Stimulated activated naive B cell treated with anti-CD40 and anti-IgM and Interleukin-4, amounts not matched to agents 10 μg/mL and 1 μg/mL and 100 μg/mL, for 72 hours (primary cell): ENCODE measurements at regions not wholly inside any gene's neighbourhood (a gene's known extent, or its start where the extent isn't known, plus 50 kb on each side); places are given as distances from the start of the nearest gene placed in this dataset.
"Not testable (repeated sequence)": the region's sequence is repeated elsewhere in the genome, so short reads cannot be mapped to it uniquely, and the experiment has no call there.

Source experiments
- ATAC-seq, 2 donors: fragments of 150-1000 bp; cut with Tn5 transposase; replicated peaks; 2 replicates each; pipeline ENCODE4 v1.10.0; 2021; ENCODE audit warnings: moderate library complexity in 1 of 2
- DNase-seq: peaks from one replicate; pipeline ENCODE4 v3.0.0; 2021
- H3K27ac Mint-ChIP-seq: one replicate; pipeline ENCODE4 v1.8.0; 2022; ENCODE audit warnings: mild to moderate bottlenecking, mixed read lengths
- H3K27me3 Mint-ChIP-seq, 2 donors: one replicate each; pipeline ENCODE4 v1.8.0; 2022; ENCODE audit warnings: mixed read lengths in 2 of 2
- H3K36me3 Mint-ChIP-seq, 2 donors: one replicate each; pipeline ENCODE4 v1.8.0; 2022; ENCODE audit warnings: mixed read lengths in 2 of 2, mild to moderate bottlenecking in 1 of 2
- H3K4me1 Mint-ChIP-seq, 2 donors: one replicate each; pipeline ENCODE4 v1.8.0; 2022; ENCODE audit warnings: mixed read lengths in 2 of 2, mild to moderate bottlenecking in 1 of 2
- H3K4me3 Mint-ChIP-seq, 2 donors: one replicate each; pipeline ENCODE4 v1.8.0; 2022; ENCODE audit warnings: mild to moderate bottlenecking in 2 of 2, mixed read lengths in 2 of 2, moderate library complexity in 1 of 2
- H3K9me3 Mint-ChIP-seq, 2 donors: one replicate each; pipeline ENCODE4 v1.8.0; 2022; ENCODE audit warnings: mixed read lengths in 2 of 2, mild to moderate bottlenecking in 1 of 2

DNA sequence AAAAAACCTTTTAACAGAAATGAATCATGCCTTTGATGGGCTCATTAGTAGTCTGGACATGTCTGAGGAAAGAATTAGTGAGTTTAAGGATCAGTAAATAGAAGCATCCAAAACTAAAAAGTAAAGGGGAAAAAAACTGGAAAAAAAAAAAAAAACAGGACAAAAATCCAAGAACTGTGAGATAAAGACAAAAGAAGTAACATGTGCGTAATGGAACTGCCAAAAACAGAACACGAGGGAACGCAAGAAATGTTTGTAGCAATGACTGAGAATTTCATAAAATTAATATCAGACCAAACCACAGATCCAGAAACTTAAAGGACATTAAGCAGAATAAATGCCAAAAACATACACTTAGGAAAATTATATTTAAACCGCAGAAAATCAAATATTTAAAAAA is 77.4 kb downstream of the MS4A13 start:
- H3K4me3 Mint-ChIP-seq: no peak overlapping the region
- H3K36me3 Mint-ChIP-seq: peaks cover 4 to 11% of the 10 kb centered on the region in 2 donors
- ATAC-seq (no peak), DNase-seq (no peak)
- peak overlapping the region; percentile 20 for H3K27ac Mint-ChIP-seq
- no peaks in the 10 kb centered on the region for H3K27me3 Mint-ChIP-seq
- H3K9me3 Mint-ChIP-seq: peaks cover 13 to 17% of the 10 kb centered on the region in 2 donors
- peaks cover 0 to 5% of the 10 kb centered on the region in 2 donors for H3K4me1 Mint-ChIP-seq

DNA sequence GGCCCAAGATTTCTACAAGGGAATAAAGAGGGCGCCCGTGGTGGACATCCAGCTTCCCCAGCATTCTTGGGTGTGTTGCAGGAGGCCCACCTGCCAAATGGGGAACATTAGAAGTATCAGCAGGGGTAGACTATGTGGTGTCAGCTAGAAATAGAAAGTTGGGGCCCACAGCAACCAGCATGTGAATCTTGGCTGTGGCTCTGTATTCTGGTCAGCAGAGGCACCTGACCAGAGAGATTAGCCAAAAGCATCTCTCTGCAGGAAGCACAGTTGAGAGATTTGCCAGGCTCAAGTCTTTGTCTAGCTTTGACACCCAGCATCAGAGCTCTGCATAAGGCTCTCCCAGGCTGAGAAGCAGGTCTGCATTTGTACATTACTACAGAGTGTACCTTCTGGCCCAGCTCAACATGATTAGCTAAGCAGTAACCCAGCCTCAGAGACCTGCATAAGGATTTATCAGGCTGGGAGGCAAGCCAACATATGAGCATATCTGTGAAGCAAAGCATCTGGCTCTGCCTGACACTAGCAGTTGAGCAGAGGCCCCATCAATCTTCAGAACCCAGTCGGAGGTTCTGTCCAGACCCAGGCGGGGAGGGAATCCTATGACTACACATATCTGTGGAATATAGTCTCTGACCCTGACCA is 79.9 kb downstream of the MS4A13 start:
- Mint-ChIP-seq H3K27ac (no peak overlapping the region), H3K9me3 (peaks cover 16 to 17% of the 10 kb centered on the region in 2 donors), H3K27me3 (no peaks in the 10 kb centered on the region), H3K4me1 (peaks cover 0 to 5% of the 10 kb centered on the region in 2 donors), H3K36me3 (peaks cover 4 to 11% of the 10 kb centered on the region in 2 donors), H3K4me3 (no peak overlapping the region)
- ATAC-seq (peak in 1 of 2 donors; percentile 14), DNase-seq (no peak)

GRCh38 chr11:60607483-60607882 is 91.9 kb upstream of the MS4A8 start:
- no peak overlapping the region for H3K4me3 Mint-ChIP-seq
- peaks cover 0 to 5% of the 10 kb centered on the region in 2 donors for H3K4me1 Mint-ChIP-seq
- no peaks in the 10 kb centered on the region for H3K9me3 Mint-ChIP-seq
- ATAC-seq: no peak
- peaks cover 0 to 6% of the 10 kb centered on the region in 2 donors for H3K27me3 Mint-ChIP-seq
- no peaks in the 10 kb centered on the region for H3K36me3 Mint-ChIP-seq
- no peak for DNase-seq
- no peak overlapping the region for H3K27ac Mint-ChIP-seq

DNA sequence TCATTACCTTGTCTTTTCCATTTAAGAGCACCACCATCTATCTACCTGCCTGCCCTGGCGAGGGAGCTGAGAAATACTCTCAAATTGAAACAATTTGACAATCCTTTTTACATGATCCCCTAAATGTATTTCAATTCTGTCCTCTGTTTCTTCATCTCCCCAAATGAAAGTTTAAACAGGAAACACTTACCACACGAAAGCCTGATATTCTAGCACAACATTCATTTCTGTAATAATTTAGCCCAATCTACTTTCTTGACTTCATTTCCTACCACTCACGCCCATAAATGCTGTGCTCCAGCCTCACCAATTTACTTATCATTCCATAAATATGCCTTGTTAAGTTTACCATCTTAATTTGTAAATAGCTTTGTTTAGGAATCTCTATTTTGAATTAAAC is 89.8 kb upstream of the MS4A8 start:
- H3K36me3 Mint-ChIP-seq: no peaks in the 10 kb centered on the region
- peaks cover 0 to 13% of the 10 kb centered on the region in 2 donors for H3K27me3 Mint-ChIP-seq
- peaks cover 0 to 5% of the 10 kb centered on the region in 2 donors for H3K4me1 Mint-ChIP-seq
- no peak for DNase-seq
- H3K4me3 Mint-ChIP-seq: no peak overlapping the region
- no peak for ATAC-seq
- no peaks in the 10 kb centered on the region for H3K9me3 Mint-ChIP-seq
- no peak overlapping the region for H3K27ac Mint-ChIP-seq

- no peak overlapping the region for H3K4me3 Mint-ChIP-seq
- H3K27ac Mint-ChIP-seq: no peak overlapping the region
- H3K9me3 Mint-ChIP-seq: no peaks in the 10 kb centered on the region
- peaks cover 0 to 5% of the 10 kb centered on the region in 2 donors for H3K4me1 Mint-ChIP-seq
- ATAC-seq (no peak), DNase-seq (no peak)
- H3K27me3 Mint-ChIP-seq: peaks cover 0 to 13% of the 10 kb centered on the region in 2 donors
- H3K36me3 Mint-ChIP-seq: no peaks in the 10 kb centered on the region
Observed at GRCh38 chr11:60610702-60611101, 88.7 kb upstream of the MS4A8 start.

DNA sequence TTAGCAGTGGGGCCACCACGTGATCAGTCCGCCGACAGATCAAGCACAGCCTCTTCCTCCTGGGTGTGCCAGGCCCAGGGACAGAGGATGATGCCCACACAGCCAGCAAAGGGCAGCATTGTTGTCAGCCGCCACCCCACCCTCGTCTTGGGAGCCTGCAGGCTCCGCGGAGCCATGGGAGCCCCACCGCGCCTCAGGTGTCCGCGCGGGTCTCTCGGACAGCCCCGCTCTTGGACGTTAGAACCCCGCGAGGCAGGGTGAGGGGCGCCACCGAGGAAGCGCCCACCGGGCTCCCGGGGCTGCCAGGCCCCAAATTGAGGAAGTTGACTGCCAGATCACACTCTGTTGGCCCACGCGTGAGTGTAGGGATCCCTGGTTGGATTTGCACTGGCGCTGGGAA is 83.9 kb upstream of the MS4A8 start:
- no peak overlapping the region for H3K27ac Mint-ChIP-seq
- peaks cover 8 to 13% of the 10 kb centered on the region in 2 donors for H3K4me1 Mint-ChIP-seq
- no peak for ATAC-seq

GRCh38 chr11:60621940-60622339 is 77.5 kb upstream of the MS4A8 start:
- H3K9me3 Mint-ChIP-seq: peaks cover 7 to 10% of the 10 kb centered on the region in 2 donors
- H3K36me3 Mint-ChIP-seq, DNase-seq, H3K27me3 Mint-ChIP-seq, ATAC-seq: not testable (repeated sequence)
- H3K4me3 Mint-ChIP-seq: peak overlapping the region in 1 of 2 donors; percentile 8
- H3K4me1 Mint-ChIP-seq: peaks cover 12 to 29% of the 10 kb centered on the region in 2 donors
- peak overlapping the region; percentile 42 for H3K27ac Mint-ChIP-seq

More for the DNA sequence above, 83.9 kb upstream of the MS4A8 start:
- H3K27me3 Mint-ChIP-seq: peaks cover 0 to 13% of the 10 kb centered on the region in 2 donors
- no peaks in the 10 kb centered on the region for H3K9me3 Mint-ChIP-seq
- DNase-seq: no peak
- no peak overlapping the region for H3K4me3 Mint-ChIP-seq
- no peaks in the 10 kb centered on the region for H3K36me3 Mint-ChIP-seq

- not testable (repeated sequence) for H3K27ac Mint-ChIP-seq, H3K36me3 Mint-ChIP-seq, H3K27me3 Mint-ChIP-seq, ATAC-seq, DNase-seq, H3K4me3 Mint-ChIP-seq
- Mint-ChIP-seq H3K4me1 (peaks cover 11 to 26% of the 10 kb centered on the region in 2 donors), H3K9me3 (peaks cover 7 to 10% of the 10 kb centered on the region in 2 donors)
Observed at GRCh38 chr11:60622776-60623175, 76.6 kb upstream of the MS4A8 start.

DNA sequence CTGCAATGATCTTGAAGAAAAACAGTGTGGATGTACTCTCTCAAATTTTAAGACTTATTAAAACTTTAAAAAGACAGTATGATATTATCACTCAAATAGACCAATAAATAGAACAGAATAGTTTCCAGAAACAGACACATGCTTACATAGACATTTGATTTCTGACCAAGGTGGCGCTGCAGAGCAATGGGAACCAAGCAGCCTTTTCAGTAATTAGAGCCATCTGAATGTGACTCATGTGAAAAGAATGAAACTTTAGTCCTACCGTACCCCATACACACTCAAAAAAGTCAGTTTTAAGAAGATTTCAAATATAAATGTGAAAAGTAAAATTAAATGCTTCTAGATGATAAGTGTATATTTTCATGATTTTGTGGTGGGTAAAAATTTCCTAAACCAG is 74.2 kb upstream of the MS4A8 start:
- DNase-seq: no peak
- Mint-ChIP-seq H3K4me1 (peaks cover 6 to 17% of the 10 kb centered on the region in 2 donors), H3K27ac (no peak overlapping the region), H3K27me3 (no peaks in the 10 kb centered on the region), H3K9me3 (peaks cover 7 to 10% of the 10 kb centered on the region in 2 donors), H3K36me3 (peaks cover 7 to 9% of the 10 kb centered on the region in 2 donors), H3K4me3 (no peak overlapping the region)
- ATAC-seq: no peak

GRCh38 chr11:60629399-60629798 is 70.0 kb upstream of the MS4A8 start:
- peaks cover 0 to 2% of the 10 kb centered on the region in 2 donors for H3K9me3 Mint-ChIP-seq
- peaks cover 0 to 3% of the 10 kb centered on the region in 2 donors for H3K36me3 Mint-ChIP-seq
- H3K4me1 Mint-ChIP-seq: peaks cover 30 to 46% of the 10 kb centered on the region in 2 donors
- H3K4me3 Mint-ChIP-seq: no peak overlapping the region
- no peaks in the 10 kb centered on the region for H3K27me3 Mint-ChIP-seq
- no peak overlapping the region for H3K27ac Mint-ChIP-seq
- no peak for DNase-seq
- no peak for ATAC-seq

- no peak for DNase-seq
- no peak for ATAC-seq
- Mint-ChIP-seq H3K27me3 (peaks cover 0 to 2% of the 10 kb centered on the region in 2 donors), H3K27ac (no peak overlapping the region), H3K9me3 (no peaks in the 10 kb centered on the region), H3K36me3 (no peaks in the 10 kb centered on the region), H3K4me1 (peaks cover 28 to 39% of the 10 kb centered on the region in 2 donors), H3K4me3 (no peak overlapping the region)
Observed at GRCh38 chr11:60631944-60632343, 67.5 kb upstream of the MS4A8 start.

DNA sequence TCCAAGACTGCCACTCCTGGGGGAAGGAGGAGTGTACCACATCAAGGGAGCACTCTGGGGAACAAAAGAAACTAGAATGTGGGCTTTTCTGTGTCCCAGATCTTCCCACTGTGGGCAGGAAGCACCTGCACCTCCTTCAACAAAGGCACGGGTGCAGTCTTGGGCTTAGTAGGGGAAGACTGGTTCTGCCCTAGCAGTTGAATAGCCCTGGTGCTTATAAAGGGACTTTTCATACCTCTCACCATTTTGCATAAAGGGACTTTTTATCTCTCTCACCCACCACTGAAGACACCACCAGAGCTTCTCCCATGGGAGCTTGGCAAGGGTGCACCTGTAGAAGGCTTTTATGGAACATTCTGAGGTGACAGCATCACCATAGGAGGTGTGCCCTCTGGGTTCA is 65.8 kb upstream of the MS4A8 start:
- ATAC-seq (peak; percentile 94 to 96), DNase-seq (peak; percentile 71)
- no peaks in the 10 kb centered on the region for H3K9me3 Mint-ChIP-seq
- peaks cover 0 to 11% of the 10 kb centered on the region in 2 donors for H3K27me3 Mint-ChIP-seq
- H3K36me3 Mint-ChIP-seq: no peaks in the 10 kb centered on the region
- no peak overlapping the region for H3K4me3 Mint-ChIP-seq
- peaks cover 28 to 39% of the 10 kb centered on the region in 2 donors for H3K4me1 Mint-ChIP-seq
- H3K27ac Mint-ChIP-seq: peak overlapping the region; percentile 69

GRCh38 chr11:60634126-60634525 is 65.3 kb upstream of the MS4A8 start:
- Mint-ChIP-seq H3K36me3 (no peaks in the 10 kb centered on the region), H3K27me3 (peaks cover 0 to 11% of the 10 kb centered on the region in 2 donors), H3K27ac (peak overlapping the region; percentile 69), H3K9me3 (no peaks in the 10 kb centered on the region), H3K4me3 (no peak overlapping the region), H3K4me1 (peaks cover 28 to 39% of the 10 kb centered on the region in 2 donors)
- peak; percentile 40 for DNase-seq
- ATAC-seq: peak; percentile 67 to 73

GRCh38 chr11:60641940-60642339 is 57.5 kb upstream of the MS4A8 start:
- no peak for DNase-seq
- peaks cover 8 to 9% of the 10 kb centered on the region in 2 donors for H3K9me3 Mint-ChIP-seq
- no peak overlapping the region for H3K4me3 Mint-ChIP-seq
- peaks cover 11 to 22% of the 10 kb centered on the region in 2 donors for H3K27me3 Mint-ChIP-seq
- H3K36me3 Mint-ChIP-seq: peaks cover 0 to 2% of the 10 kb centered on the region in 2 donors
- no peak for ATAC-seq
- H3K27ac Mint-ChIP-seq: no peak overlapping the region
- H3K4me1 Mint-ChIP-seq: no peaks in the 10 kb centered on the region

- Mint-ChIP-seq H3K36me3 (peaks cover 0 to 2% of the 10 kb centered on the region in 2 donors), H3K9me3 (peaks cover 8 to 9% of the 10 kb centered on the region in 2 donors), H3K27me3 (peaks cover 23 to 31% of the 10 kb centered on the region in 2 donors), H3K4me3 (no peak overlapping the region), H3K4me1 (no peaks in the 10 kb centered on the region), H3K27ac (no peak overlapping the region)
- DNase-seq (no peak), ATAC-seq (no peak)
Observed at GRCh38 chr11:60647087-60647486, 52.3 kb upstream of the MS4A8 start.
